AG20443 (cell line): ENCODE measurements at regions not wholly inside any gene's neighbourhood (a gene's known extent, or its start where the extent isn't known, plus 50 kb on each side); places are given as distances from the start of the nearest gene placed in this dataset.
A peak's percentile ranks its signal among the peaks of the same experiment; 100 is the strongest.

Experiments
- DNase-seq: peaks from one replicate; pipeline ENCODE4 v3.0.0; 2012; ENCODE audit warnings: low spot score, mixed read lengths

- no peak for DNase-seq
These were observed 363.7 kb downstream of the SETD4 start for GRCh38 chr21:35696644-35697043.

- DNase-seq = no peak
These were observed 368.0 kb downstream of the SETD4 start for GRCh38 chr21:35692311-35692710.

GRCh38 chr21:35690436-35690835 is 369.9 kb downstream of the SETD4 start:
- no peak for DNase-seq

GRCh38 chr21:35686156-35686555 is 374.2 kb downstream of the SETD4 start:
- DNase-seq = no peak

GRCh38 chr21:35683664-35684304 is 376.5 kb downstream of the SETD4 start:
- no peak for DNase-seq

- DNase-seq = no peak
These were observed 377.3 kb downstream of the SETD4 start for GRCh38 chr21:35682904-35683549.

- DNase-seq = peak; percentile 18
These were observed 378.4 kb downstream of the SETD4 start for GRCh38 chr21:35681946-35682345.

GRCh38 chr21:35679076-35679475 is 381.2 kb downstream of the SETD4 start:
- DNase-seq = no peak

GRCh38 chr21:35678393-35678792 is 381.9 kb downstream of the SETD4 start:
- no peak for DNase-seq

- DNase-seq = no peak
These were observed 383.0 kb downstream of the SETD4 start for GRCh38 chr21:35677298-35677841.

- no peak for DNase-seq
These were observed 385.3 kb downstream of the SETD4 start for GRCh38 chr21:35674895-35675470.

GRCh38 chr21:35674091-35674671 is 386.1 kb downstream of the SETD4 start:
- no peak for DNase-seq

GRCh38 chr21:35672313-35672712 is 388.0 kb downstream of the SETD4 start:
- DNase-seq = no peak

GRCh38 chr21:35664683-35665082 is 395.6 kb downstream of the SETD4 start:
- DNase-seq = no peak

GRCh38 chr21:35663856-35664606 is 396.3 kb downstream of the SETD4 start:
- DNase-seq = no peak

GRCh38 chr21:35658242-35658641 is 402.1 kb downstream of the SETD4 start:
- peak; percentile 57 for DNase-seq

- no peak for DNase-seq
These were observed 407.5 kb downstream of the SETD4 start for GRCh38 chr21:35652872-35653271.

GRCh38 chr21:35652196-35652595 is 408.1 kb downstream of the SETD4 start:
- DNase-seq = no peak

GRCh38 chr21:35651196-35651595 is 409.1 kb downstream of the SETD4 start:
- no peak for DNase-seq

GRCh38 chr21:35649186-35649585 is 411.1 kb downstream of the SETD4 start:
- DNase-seq = peak; percentile 82

GRCh38 chr21:35648512-35648911 is 411.8 kb downstream of the SETD4 start:
- DNase-seq = no peak

- DNase-seq = peak; percentile 77
These were observed 413.7 kb downstream of the SETD4 start for GRCh38 chr21:35646606-35647005.
